ENCODE measurements at regions not wholly inside any gene's neighbourhood (a gene's known extent, or its start where the extent isn't known, plus 50 kb on each side); places are given as distances from the start of the nearest gene placed in this dataset.
"Not testable (repeated sequence)": the region's sequence is repeated elsewhere in the genome, so short reads cannot be mapped to it uniquely, and the experiment has no call there.

DNA sequence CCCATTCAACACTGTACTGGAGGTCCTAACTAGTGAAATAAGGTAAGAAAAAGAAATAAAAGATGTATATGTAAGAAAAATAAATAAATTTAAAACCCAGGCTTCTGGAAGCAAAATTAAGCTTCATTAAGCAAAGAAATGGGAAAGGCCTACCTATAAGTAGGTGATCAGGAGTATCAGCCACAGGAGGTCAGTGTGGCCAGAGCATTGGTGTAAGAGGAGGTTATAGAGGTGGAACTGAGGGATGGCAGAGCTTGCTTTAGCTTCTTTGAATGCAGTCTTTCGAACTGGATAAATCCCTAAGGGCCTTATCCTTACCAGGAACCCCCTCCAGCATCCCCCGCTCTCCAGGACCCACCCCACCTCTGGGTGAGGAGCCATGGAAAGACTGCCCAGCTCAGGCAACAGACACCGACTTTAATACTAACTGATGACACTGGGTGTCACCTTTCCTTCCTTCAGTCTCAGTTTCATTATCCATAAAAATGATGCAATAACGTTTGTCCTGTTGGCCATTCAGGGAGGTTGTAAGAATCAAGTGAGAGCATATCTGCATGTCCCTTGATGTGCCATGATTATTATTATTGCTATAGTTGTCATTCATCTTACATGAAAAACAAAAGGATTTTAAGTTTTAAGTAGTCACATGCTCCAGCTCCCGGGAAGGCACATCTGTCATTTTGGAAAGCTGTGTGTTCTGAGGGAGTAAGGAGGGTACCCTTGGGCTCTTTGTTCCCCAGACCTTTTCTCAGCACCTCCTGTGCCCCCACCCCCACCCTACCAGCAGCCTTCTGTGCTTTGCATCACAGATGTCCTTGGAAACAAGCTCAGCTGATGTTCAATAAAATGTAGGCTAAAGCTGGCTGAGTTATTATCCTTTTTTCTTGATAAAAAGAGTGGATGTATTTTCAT is 50.8 kb upstream of the CTNNA1 start:
- no peak for DNase-seq (ENCODE audit: low read depth in 2 of 2)

DNA sequence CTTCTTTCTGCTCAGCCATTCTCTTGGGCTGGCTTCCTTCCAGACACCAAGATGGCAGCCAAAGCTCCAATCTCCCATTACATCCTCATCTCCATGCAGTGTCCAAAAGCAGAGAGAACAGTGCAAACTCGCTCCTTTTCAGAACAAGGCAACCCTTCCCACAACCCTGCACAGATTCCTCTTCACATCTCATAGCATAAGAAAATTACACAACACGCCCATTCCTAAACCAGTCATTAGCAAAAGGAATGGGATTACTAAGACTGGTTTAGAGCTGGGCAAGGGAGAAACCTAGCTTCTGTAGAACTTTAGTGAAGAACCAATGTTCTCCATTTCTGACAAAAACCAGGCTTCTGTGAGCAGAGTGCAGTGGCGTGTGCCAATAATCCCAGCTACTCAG is 51.5 kb upstream of the CTNNA1 start:
- DNase-seq (ENCODE audit: low read depth in 2 of 2) = no peak

DNA sequence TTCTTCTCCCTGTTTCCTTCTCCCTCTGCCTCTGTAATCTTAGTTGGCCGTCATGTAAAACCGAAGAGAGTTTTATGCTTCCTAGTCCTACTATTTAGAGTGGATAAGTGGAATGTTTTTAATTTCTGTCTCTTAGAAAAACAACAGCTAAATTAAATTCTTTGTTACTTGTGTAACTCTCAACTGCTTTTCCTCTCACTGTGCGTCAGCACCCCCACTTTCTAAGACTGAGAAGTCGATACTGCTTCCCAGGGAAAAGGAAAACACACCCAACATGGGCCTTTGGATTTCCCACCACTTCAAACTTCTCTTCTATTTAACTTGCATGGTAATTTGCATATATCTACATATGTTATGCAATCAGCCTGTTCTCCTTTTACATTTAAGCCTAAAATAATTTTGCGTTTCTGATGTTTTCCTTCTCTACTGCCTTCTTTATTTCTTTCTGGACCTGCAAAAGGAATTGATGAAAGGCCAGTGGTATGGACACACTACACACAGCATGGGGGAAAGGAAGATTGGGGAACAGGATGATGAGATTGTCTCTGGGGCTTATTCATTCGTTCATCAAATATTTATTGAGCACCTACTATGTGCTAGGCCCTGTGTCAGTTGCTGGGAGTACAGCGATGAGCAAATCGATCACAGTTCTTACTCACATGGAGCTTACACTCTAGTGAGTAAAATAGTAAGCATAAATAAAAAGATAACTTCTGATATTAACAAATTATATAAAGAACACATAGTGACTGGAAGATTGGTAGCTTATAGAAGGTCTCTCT is 52.5 kb upstream of the CTNNA1 start:
- no peak for DNase-seq (ENCODE audit: low read depth in 2 of 2)

DNA sequence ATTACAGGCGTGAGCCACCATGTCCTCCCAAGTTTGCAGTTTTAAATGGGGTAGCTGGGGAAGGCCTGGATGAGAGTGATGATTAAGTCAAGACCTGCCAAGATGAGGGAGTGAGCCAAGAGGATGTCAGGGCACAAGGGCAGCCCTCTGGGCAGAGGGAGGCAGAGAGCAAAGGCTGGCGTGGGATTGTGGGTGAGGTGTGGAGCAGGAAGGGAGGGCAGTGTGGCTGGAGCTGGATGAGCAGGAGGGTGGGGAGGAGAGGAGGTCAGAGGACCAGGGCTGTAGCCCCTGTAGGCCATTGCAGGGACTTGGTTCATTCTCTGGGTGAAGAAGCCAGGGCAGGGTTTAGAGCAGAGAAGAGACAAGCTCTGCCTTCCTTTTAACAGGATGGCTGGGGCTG is 53.7 kb upstream of the CTNNA1 start:
- DNase-seq (ENCODE audit: low read depth in 2 of 2) = no peak

DNA sequence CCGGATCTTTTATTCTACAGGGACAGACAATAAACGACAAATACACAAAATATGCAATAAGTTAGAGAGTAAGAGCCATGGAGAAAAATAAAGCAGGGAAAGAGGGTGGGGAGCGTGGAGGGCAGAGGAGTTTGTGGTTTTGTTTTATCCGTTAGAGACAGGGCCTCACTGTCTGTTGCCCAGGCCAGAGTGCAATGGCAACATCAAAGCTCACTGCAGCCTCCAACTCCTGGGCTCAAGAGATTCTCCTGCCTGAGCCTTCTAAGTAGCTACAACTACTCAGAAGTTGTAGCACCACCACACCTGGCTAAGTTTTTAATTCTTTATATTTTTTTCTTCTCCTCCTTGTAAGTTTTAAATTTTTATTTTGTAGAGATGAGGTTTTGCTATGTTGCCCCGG is 54.5 kb upstream of the CTNNA1 start:
- no peak for DNase-seq (ENCODE audit: low read depth in 2 of 2)

DNA sequence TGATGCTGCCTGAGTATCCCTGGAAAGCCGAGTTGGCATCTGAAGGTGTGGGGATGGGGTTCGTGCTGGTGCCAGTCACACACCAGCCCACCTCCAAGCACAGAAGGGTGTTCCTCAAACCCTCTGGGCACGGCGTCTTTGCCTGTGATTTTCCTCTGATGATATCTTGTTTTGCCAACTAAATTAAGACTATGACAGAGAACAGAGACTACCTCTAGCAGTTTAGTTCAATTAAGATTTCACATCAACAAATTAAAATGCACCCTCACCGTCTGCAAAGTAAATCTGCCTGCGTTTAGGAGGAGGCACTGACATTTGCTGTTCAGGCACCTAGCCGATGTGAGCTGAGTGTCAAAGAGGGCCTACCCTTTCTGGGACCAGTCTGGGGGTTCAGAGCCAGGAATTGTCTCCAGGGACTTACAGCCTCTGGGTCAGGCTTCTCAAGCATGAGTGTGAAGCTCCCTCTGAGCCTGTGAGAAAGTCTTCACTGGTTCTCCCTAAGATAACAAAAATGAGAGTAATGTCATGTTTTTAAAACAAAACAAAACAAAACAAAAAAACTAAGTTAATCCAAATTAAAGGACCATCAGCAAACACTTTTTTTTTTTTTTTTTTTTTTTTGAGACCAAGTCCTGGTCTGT is 55.4 kb upstream of the CTNNA1 start:
- no peak for DNase-seq (ENCODE audit: low read depth in 2 of 2)

DNA sequence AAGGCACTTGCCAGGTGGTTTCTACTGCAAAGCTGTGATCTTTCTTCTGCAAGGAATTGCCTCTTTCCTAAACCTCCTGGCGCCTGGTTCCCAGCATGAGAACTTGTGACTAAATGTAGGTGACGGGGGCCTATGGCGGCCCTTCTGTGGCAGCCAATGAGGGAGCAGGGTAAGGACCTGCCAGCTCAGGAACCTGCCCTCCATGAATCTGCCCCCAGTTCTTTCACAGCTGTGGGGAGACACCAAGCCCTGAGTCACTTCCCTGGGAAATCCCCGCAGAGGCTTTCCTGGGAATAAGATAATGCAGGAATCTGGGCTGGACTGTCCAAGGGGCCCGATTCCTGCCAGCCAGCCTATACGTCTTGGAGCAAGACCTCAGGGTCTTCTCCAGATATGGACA is 56.7 kb upstream of the CTNNA1 start:
- DNase-seq (ENCODE audit: low read depth in 2 of 2) = no peak

DNA sequence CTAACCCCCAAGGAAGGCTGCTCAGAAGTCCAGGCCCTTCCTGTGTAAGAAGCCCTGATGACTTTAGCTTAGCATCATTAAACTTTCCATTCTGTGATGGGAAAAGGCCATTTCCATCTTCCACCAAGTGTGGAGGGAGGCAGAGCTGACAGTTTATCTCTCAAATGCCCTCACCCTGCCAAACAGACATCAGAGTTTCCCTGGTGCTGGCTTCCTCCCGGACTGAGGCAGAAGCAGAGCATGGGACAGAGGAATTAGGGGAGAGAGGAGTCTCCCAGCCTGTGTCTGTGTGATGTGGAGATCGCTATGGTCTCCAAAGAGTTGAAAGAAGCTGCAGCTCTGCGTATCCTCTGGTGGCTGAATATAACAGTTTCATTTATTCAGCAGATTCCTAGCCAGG is 57.4 kb upstream of the CTNNA1 start:
- DNase-seq (ENCODE audit: low read depth in 2 of 2) = no peak

DNA sequence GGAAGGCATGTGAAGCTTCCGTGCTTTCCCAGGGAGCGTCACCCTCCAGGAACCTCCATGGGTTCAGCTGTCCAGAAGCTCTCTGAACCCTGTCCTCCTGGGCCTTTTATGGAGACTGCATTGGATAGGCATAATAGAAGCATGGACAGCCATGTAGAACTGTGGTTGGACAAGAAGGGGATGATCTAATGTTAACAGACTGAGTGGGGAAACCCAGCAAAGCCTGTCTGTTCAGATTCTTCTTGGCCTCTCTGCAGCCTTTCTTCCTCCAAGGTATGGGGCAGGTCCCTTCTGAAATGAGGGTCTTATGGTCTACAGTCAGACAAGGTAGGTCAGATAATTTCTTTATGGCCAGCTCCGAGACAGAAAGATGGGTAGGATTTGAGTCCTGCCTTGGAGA is 59.1 kb upstream of the CTNNA1 start:
- no peak for DNase-seq (ENCODE audit: low read depth in 2 of 2)

DNA sequence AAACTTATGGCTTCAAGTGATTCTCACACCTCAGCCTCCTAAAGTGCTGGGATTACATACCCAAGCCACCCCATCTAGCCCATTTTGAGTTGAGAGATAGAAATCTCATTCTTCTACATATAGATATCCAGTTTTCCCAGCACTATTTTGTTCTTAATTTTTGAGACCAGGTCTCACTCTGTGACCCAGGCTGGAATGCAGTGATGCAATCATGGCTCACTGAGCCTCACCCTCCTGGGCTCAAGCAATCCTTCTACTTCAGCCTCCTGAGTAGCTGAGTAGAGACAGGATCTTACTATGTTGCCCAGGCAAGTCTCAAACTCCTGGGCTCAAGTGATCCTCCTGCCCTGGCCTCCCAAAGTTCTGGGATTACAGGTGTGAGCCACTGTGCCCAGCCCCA is 60.9 kb upstream of the CTNNA1 start:
- DNase-seq (ENCODE audit: low read depth in 2 of 2) = no peak

DNA sequence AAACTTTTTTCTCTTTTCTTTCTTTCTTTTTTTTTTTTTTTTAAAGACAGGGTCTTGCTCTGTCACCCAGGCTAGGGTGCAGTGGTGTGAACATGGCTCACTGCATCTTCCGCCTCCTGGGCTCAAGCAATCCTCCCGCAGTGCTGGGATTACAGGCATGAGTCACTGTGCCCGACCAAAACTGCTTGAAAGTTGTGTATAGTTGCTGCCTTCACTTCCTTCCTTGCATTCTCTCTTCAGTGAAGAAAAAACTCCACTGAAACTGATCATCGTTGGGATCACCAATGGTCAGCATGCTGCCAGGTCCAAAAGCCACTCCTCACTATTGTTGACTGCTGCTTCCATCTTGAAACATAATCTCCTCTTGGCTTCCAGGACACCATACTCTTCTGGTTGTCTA is 66.6 kb upstream of the CTNNA1 start:
- no peak for DNase-seq (ENCODE audit: low read depth in 2 of 2)

DNA sequence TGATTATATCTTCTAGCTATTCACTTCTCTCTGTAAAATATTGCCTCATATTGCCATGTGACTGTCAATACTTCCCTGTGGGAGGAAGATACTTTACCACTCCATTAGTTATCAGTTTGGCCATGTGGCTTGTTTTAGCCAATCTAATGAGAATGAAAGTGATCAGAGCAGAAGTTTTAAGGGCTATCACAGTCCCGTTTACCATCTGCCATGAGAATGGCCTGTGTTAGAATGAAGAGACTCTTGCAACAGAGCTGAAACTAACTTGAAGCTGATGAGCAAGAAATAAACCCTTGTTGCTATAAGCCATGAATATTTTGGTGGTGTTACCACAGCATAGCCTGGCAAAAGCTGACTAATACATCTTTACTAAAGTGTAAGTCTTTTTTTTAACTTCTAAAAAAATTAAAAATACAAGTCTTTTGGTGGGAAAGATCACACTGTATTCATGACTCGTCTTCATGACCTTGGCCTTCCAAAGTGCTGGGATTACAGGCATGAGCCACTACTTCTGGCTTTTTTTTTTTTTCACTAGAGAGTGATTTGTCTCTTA is 68.0 kb upstream of the CTNNA1 start:
- no peak for DNase-seq (ENCODE audit: low read depth in 2 of 2)

DNA sequence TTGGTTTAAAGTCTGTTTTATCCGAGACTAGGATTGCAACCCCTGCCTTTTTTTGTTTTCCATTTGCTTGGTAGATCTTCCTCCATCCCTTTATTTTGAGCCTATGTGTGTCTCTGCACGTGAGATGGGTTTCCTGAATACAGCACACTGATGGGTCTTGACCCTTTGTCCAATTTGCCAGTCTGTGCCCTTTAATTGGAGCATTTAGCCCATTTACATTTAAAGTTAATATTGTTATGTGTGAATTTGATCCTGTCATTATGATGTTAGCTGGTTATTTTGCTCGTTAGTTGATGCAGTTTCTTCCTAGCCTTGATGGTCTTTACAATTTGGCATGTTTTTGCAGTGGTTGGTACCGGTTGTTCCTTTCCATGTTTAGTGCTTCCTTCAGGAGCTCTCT is 70.8 kb upstream of the CTNNA1 start:
- not testable (repeated sequence) for DNase-seq (ENCODE audit: low read depth in 2 of 2)

DNA sequence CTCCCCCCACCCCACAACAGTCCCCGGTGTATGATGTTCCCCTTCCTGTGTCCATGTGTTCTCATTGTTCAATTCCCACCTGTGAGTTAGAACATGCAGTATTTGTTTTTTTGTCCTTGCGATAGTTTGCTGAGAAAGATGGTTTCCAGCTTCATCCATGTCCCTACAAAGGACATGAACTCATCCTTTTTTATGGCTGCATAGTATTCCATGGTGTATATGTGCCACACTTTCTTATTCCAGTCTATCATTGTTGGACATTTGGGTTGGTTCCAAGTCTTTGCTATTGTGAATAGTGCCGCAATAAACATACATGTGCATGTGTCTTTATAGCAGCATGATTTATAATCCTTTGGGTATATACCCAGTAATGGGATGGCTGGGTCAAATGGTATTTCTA is 74.4 kb upstream of the CTNNA1 start:
- not testable (repeated sequence) for DNase-seq (ENCODE audit: low read depth in 2 of 2)

DNA sequence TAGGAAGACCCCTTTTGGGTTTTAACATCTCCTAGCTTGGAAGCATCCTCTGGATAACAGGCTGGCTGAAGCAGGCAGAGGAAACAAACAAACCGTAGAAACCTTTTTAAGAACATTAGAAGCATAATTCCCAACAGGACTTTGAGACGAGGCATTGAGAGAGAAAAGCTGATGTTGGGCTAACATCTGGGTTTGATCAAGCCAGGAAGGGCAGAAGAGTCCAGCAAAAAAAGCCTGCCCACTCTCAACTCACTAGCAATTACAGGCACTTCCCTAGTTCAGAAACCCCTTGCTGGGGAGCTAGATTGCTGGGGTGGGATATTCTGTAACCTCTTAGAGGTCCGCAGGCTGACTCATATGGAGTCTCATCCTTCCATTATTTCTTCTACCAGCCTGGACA is 75.4 kb upstream of the CTNNA1 start:
- no peak for DNase-seq (ENCODE audit: low read depth in 2 of 2)

DNA sequence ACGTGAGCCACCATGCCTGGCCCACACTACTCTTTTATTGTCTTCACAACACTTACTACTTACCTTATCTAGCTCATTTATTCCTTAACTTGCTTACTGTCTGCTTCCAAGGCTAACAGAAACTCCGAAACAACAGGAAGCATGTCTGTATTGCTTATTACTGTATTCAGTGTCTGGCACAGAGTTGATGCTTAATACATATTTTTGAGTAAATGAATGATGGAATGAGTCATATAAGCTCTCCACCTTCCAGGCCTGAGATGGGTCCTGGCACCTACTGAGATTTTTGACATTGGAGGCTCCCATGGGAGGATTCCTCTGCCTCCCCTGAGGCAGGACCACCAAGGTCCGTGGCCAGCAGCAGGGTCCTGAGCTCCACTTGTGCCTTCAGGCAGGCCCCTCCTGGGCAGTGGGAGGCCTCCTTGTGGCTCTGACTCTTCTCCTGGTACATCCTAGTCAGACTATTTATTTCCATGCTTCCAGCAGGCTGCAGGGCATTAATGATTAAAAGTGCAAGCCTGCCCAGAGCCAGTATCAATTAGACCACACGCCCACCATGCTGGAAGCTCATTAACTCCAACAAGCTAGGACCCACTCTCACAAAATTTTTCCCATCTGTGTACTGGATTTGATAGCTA is 76.5 kb upstream of the CTNNA1 start:
- DNase-seq (ENCODE audit: low read depth in 2 of 2) = no peak

DNA sequence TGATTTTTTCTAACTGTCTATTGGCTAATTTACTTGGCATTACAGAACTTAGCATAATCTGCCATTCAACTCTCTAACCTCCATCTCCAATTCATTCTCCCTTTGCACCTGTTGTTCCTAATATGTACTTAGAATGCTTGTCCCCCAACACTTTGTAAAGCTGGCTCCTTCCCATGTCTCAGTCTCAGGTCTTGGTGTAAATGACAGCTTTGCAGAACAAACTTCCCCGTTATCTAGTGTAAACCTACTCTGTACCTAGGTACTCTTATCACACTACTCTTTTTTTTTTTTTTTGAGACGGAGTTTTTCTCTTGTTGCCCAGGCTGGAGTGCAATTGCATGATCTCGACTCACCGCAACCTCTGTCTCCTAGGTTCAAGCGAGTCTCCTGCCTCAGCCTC is 77.2 kb upstream of the CTNNA1 start:
- no peak for DNase-seq (ENCODE audit: low read depth in 2 of 2)

DNA sequence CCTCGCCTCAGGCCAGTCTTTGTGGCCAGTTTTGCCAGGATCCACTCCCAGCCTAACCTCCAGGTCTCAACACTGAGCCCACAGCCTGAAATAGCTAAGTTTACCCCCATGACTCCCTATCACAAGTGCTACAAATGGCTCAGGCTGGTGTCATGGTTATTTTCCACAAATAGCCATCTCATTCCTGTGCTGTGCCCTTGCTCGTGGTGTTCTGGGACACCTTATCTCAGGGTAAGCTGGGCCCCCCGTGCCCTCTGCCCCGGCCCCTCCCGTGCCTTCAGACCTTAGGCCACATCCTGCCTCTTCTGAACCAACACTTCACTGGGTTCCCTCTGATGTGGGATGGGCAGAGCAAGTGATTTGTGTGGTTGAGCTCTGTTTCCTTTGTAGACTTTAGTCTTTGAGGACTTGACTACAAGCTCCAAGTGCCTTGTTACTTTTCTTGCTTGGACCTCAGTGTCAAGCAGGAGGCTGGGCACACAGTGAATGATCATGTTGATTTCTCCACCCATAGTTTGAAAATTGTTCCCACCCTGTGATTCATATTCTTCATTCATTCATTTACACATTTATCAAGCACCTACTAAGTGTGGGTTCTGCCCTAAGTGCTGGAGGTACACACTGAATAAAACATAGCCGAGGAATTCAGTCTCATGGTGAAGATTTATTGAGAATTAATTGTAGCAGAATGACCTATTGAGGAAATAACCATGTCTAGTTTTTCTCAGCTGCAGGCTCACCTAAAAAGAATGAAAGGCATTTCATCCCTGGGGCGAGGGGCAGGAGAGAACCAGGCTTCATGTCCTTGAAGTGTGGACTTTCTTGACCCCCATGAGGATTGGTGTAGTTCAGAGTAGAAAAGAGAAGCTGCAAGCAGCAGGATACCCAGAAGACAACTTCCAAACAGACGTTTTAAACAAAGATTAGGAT is 84.5 kb upstream of the CTNNA1 start:
- DNase-seq (ENCODE audit: low read depth in 2 of 2) = no peak

DNA sequence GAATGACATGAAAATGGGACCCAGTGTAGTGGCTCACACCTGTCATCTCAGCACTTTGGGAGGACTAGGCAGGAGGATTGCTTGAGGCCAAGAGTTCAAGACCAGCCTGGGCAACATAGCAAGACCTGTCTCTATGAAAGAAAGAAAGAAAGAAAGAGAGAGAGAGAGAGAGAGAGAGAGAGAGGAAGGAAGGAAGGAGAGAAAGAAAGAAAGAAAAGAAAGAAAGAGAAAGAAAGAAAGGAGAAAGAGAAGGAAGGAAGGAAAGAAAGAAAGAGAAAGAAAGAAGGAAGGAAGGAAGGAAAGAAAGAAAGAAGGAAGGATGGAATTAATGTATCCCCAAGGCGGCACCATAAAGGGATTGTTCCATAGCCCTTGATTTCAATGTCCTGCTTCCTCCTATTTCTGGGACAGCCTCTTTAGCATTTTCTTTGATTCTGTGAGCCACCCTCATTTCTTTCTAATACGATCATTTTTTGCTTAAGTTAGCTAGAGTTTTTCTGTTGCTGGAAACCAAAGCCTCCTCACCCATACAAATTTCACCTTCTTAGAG is 85.4 kb upstream of the CTNNA1 start:
- DNase-seq (ENCODE audit: low read depth in 2 of 2) = not testable (repeated sequence)

DNA sequence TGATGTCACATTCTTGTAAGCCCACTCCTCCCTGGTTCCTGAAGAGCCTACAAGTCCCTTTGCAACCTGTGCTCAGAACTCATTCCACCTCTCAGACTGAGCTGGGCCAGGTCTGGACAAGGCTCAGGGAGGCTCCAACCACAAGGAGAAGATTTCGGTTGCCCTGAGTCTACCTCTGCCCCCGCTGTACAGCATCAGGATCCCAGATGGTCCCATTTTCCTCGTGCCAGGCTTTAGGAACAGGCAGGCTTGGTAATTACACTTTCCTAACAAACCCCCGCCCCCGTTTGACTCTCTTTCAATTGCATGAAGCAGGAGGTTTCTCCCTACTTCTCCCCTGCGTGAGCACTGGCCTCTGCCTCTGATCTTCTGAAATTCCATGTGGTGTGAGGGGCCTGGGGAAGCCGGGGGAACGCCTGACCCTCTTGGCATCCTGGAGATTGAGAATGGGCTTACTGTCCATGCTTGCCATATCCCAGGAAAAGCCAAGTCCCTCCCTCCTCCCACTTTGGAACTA is 86.9 kb upstream of the CTNNA1 start:
- DNase-seq (ENCODE audit: low read depth in 2 of 2) = no peak
